GM04503 (cell line): ENCODE measurements at regions not wholly inside any gene's neighbourhood (a gene's known extent, or its start where the extent isn't known, plus 50 kb on each side); places are given as distances from the start of the nearest gene placed in this dataset.
A peak's percentile ranks its signal among the peaks of the same experiment; 100 is the strongest.

Source experiments
- DNase-seq: peaks from one replicate; pipeline ENCODE4 v3.0.0-alpha.2; 2012; ENCODE audit warnings: low read depth

- DNase-seq: no peak
Observed at GRCh38 chr18:78855188-78855587, 124.4 kb upstream of the SALL3 start.

GRCh38 chr18:78856569-78857313 is 122.9 kb upstream of the SALL3 start:
- no peak for DNase-seq

- DNase-seq: no peak
Observed at GRCh38 chr18:78857314-78858150, 122.1 kb upstream of the SALL3 start.

- DNase-seq: no peak
Observed at GRCh38 chr18:78859686-78860085, 119.9 kb upstream of the SALL3 start.

- no peak for DNase-seq
Observed at GRCh38 chr18:78860117-78860516, 119.5 kb upstream of the SALL3 start.

GRCh38 chr18:78861116-78861515 is 118.5 kb upstream of the SALL3 start:
- no peak for DNase-seq

GRCh38 chr18:78861706-78862105 is 117.9 kb upstream of the SALL3 start:
- DNase-seq: no peak

GRCh38 chr18:78862395-78862794 is 117.2 kb upstream of the SALL3 start:
- DNase-seq: no peak

GRCh38 chr18:78865056-78865598 is 114.5 kb upstream of the SALL3 start:
- no peak for DNase-seq

- no peak for DNase-seq
Observed at GRCh38 chr18:78865771-78866310, 113.8 kb upstream of the SALL3 start.

GRCh38 chr18:78867131-78867530 is 112.5 kb upstream of the SALL3 start:
- no peak for DNase-seq

- DNase-seq: no peak
Observed at GRCh38 chr18:78868330-78869316, 111.0 kb upstream of the SALL3 start.

- DNase-seq: no peak
Observed at GRCh38 chr18:78871618-78872017, 108.0 kb upstream of the SALL3 start.

- DNase-seq: peak; percentile 30
Observed at GRCh38 chr18:78873926-78874500, 105.6 kb upstream of the SALL3 start.

- DNase-seq: no peak
Observed at GRCh38 chr18:78875016-78875777, 104.4 kb upstream of the SALL3 start.

- DNase-seq: no peak
Observed at GRCh38 chr18:78875778-78876650, 103.6 kb upstream of the SALL3 start.

GRCh38 chr18:78876868-78877267 is 102.8 kb upstream of the SALL3 start:
- no peak for DNase-seq

GRCh38 chr18:78878335-78878734 is 101.3 kb upstream of the SALL3 start:
- no peak for DNase-seq
